GM19395 (cell line): ENCODE measurements at regions not wholly inside any gene's neighbourhood (a gene's known extent, or its start where the extent isn't known, plus 50 kb on each side); places are given as distances from the start of the nearest gene placed in this dataset.

ENCODE experiments used
- ATAC-seq: cut with Tn5 transposase; IDR thresholded peaks from one replicate; pipeline ENCODE4 v1.9.1; 2021; ENCODE audit warnings: mild to moderate bottlenecking, moderate library complexity; ENCODE audit not compliant: unreplicated experiment

DNA sequence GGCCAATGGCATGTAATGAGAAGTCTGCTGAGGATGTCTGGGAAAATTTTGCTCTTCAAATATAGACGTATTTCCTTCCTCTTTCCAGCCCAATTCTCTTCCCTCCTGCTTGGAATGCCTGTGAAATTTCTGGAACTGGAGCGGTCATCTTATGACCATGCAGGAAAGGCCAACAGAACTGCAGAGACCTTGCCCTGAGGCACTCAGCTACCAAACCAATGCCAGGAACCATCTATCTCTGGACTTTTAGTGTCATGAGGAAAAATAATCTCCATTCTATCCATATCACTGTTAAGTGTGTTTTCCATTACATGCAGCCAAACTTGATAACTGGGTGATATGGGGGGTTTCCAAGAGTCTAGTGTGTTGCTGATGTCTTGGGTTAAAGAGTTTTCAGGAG is 363.7 kb downstream of the SLC4A3 start:
- no peak for ATAC-seq

GRCh38 chr2:219995399-219995798 is 368.0 kb downstream of the SLC4A3 start:
- no peak for ATAC-seq

- ATAC-seq: no peak
Measured at GRCh38 chr2:219995991-219996765, 368.7 kb downstream of the SLC4A3 start.

- ATAC-seq: no peak
Measured at GRCh38 chr2:219997341-219997851, 370.0 kb downstream of the SLC4A3 start.

DNA sequence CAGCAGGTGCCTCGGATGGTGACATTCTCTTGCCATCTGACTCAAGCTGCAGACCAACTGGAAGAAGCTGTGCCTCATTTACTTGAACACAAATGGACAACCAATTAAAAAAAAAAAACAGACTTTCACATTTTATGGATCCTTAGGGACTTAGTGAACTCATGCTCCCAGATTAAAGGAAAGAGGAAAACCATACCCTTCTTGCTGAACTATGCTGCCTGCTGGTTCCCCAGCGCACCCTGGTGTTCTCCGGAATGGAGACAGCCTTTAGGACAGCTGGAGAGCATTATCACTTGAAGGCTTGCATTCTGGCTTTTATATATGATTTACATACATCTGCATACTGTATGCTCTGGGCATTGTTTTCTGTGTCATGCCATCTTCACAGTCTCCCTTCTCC is 370.7 kb downstream of the SLC4A3 start:
- ATAC-seq: no peak

GRCh38 chr2:219998714-219999227 is 371.3 kb downstream of the SLC4A3 start:
- ATAC-seq: no peak

DNA sequence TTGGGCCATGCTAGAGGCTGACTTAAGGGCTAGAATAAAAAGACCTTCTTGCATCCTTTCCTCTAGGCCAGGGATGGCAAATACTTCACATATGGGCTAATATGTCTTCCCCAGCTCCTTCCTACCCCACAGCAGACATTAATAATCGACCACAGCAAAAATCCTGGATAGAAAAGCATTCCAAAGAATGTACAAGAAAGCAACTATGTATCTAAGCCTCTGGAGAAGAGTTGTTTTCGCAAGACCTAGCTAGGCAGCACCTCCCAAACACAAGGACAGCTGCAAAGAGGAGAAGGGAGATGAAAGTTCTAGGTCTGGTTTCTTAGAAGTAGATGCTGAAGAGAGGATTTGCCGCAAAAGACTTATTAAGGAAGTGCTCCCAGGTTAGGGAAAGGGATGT is 372.6 kb downstream of the SLC4A3 start:
- ATAC-seq: no peak

- no peak for ATAC-seq
Measured at GRCh38 chr2:220000586-220000985, 373.2 kb downstream of the SLC4A3 start.

- no peak for ATAC-seq
Measured at GRCh38 chr2:220001751-220002150, 374.3 kb downstream of the SLC4A3 start.

- no peak for ATAC-seq
Measured at GRCh38 chr2:220002251-220002650, 374.8 kb downstream of the SLC4A3 start.

- ATAC-seq: no peak
Measured at GRCh38 chr2:220002699-220003098, 375.3 kb downstream of the SLC4A3 start.

GRCh38 chr2:220005362-220005761 is 377.9 kb downstream of the SLC4A3 start:
- no peak for ATAC-seq

DNA sequence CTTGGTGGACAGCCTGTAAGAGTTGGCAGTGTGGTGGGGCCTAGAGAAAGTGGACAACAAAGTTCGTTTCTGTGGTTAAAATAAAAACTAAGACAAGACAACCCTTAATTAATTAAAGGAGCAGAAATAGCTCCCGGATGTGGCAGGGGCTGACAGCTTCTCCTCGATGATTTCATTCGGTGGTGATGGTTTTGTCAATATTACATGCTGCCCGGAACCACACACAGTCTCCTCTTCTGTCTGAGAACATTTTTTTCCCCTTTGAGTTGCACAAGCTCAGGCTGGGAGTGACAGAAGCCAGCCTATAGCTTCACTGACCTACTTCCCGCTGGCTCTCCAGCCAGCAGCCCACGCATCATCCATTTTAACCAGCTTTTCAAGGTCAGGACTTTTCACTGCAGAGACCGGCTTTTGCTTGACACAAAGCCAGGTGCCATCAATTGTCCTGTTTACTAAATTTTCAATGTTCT is 378.8 kb downstream of the SLC4A3 start:
- no peak for ATAC-seq

- ATAC-seq: no peak
Measured at GRCh38 chr2:220011859-220012258, 384.4 kb downstream of the SLC4A3 start.

- no peak for ATAC-seq
Measured at GRCh38 chr2:220014961-220015360, 387.5 kb downstream of the SLC4A3 start.

DNA sequence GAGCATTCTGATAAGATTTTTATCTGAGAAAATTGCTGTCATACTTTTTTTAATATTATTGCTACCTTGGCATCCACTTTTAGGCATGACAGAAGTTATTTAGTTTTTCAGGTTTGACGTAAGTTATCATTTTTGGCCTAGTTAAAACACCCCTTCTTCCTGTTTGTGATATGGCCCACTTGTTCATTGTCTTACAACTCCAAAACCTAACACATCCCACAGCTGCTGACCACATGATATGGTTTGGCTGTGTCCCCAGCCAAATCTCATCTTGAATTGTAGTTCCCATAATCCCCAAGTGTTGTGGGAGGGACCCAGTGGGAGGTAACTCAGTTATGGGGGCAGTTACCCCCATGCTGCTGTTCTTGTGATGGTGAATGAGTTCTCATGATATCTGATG is 388.1 kb downstream of the SLC4A3 start:
- ATAC-seq: no peak

GRCh38 chr2:220025207-220025606 is 397.8 kb downstream of the SLC4A3 start:
- ATAC-seq: no peak

GRCh38 chr2:220029013-220029412 is 401.6 kb downstream of the SLC4A3 start:
- ATAC-seq: no peak

- no peak for ATAC-seq
Measured at GRCh38 chr2:220033546-220033945, 406.1 kb downstream of the SLC4A3 start.

DNA sequence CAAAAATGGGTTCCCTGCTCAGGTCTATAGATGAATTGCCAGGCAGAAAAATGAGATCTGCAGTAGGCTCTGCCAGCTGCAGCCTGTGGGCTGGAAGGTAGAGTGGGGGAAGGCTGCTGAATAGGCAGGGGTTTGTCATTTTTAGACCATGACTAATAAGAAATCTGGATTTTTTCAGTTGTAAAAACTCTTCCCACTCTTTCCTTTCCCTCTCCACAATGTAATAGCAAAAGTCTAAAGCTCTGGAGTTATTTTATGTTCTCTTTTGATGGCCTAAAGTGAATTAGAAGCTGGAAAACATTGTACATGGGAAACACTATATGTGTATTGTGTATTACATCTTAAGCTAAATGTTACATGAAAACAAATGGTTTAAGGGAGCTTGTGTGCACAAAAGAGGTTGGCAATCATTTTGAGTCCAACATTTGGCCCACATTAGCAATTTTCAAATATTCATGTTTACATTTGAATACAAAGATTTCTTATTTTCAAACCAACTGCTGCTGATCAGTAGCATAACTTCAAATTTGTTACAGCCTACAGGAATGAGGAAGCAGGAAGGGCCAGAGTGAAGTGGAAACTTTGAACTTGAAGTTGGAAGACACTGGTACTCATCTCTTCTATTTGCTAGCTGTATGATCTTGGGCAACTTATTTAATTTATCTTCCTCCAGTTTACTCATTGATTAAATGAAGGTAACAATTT is 407.1 kb downstream of the SLC4A3 start:
- ATAC-seq: no peak

- ATAC-seq: no peak
Measured at GRCh38 chr2:220036431-220036830, 409.0 kb downstream of the SLC4A3 start.

GRCh38 chr2:220040346-220040745 is 412.9 kb downstream of the SLC4A3 start:
- no peak for ATAC-seq
